GM12878 (cell line): ENCODE measurements at regions not wholly inside any gene's neighbourhood (a gene's known extent, or its start where the extent isn't known, plus 50 kb on each side); places are given as distances from the start of the nearest gene placed in this dataset.

ENCODE experiments used
- ATAC-seq: fragments of 200-7000 bp; cut with Tn5 transposase; 3 replicates; pipeline ENCODE4 v1.9.1; 2020; ENCODE audit warnings: mild to moderate bottlenecking, moderate library complexity
- BruUV-seq: library from RNA; stranded (reverse); fragments of 400-500 nt; replicated peaks from 2 replicates; lab custom pipeline; 2021; lab: Mats Ljungman, UMichigan
- CTCF ChIA-PET: fragments of 300-600 bp; sonication (Branson Sonifier 250); formaldehyde crosslinking; extraction: SDS; loops from one replicate; lab custom pipeline; 2021; ENCODE audit warnings: inconsistent platforms; lab: Yijun Ruan, JAX
- POLR2A ChIA-PET: fragments of 350-600 bp; formaldehyde crosslinking; extraction: SDS; loops from one replicate; lab custom pipeline; 2021; ENCODE audit warnings: inconsistent platforms; lab: Charles Lee
- RAD21 ChIA-PET: fragments of 300-600 bp; sonication (Branson Sonifier 250); formaldehyde crosslinking; loops from one replicate; lab custom pipeline; 2023; ENCODE audit warnings: antibody characterized with exemption; ENCODE audit not compliant: unreplicated experiment; lab: Charles Lee
- SMC1A ChIA-PET: fragments of 300-600 bp; sonication (Branson Sonifier 250); formaldehyde crosslinking; loops from one replicate; lab custom pipeline; 2023; ENCODE audit not compliant: unreplicated experiment, uncharacterized antibody; lab: Charles Lee
- DNase-seq: peaks from one replicate; pipeline ENCODE4 v3.0.0-alpha.2; 2011; ENCODE audit warnings: low read depth, low spot score
- FAIRE-seq: peaks from 3 replicates; lab custom pipeline; 2011; peaks lifted over from hg19 to GRCh38; lab: Jason Lieb, UNC
- H2AFZ ChIP-seq: 2 replicates; pipeline ENCODE4 v1.6.0; 2011; ENCODE audit warnings: low read depth, low read length, control low read depth; ENCODE audit not compliant: control insufficient read depth
- H3K27ac ChIP-seq: 2 replicates; pipeline ENCODE4 v1.5.1; 2011; ENCODE audit warnings: control low read depth; ENCODE audit not compliant: control insufficient read depth, insufficient read depth
- H3K27me3 ChIP-seq, 2 experiments: replicated peaks in 1 of 2; 2 replicates each; pipeline versions ENCODE4 v1.6.0 to v1.6.1; 2011; ENCODE audit warnings: low read length in 1 of 2; ENCODE audit not compliant: control insufficient read depth in 2 of 2, insufficient read depth in 2 of 2
- H3K36me3 ChIP-seq, 2 experiments: 2 replicates each; pipeline ENCODE4 v1.5.1; 2011; ENCODE audit warnings: low read length in 1 of 2; ENCODE audit not compliant: control insufficient read depth in 2 of 2, insufficient read depth in 2 of 2
- H3K4me1 ChIP-seq: 2 replicates; pipeline ENCODE4 v1.6.1; 2011; ENCODE audit warnings: mild to moderate bottlenecking, low read length, moderate library complexity, mixed read lengths; ENCODE audit not compliant: control insufficient read depth, insufficient read depth
- H3K4me2 ChIP-seq: 2 replicates; pipeline ENCODE4 v1.6.0; 2011; ENCODE audit warnings: control low read depth; ENCODE audit not compliant: control insufficient read depth, insufficient read depth
- H3K4me3 ChIP-seq: fragments of 200-600 bp; sonication (generic); 2 replicates; pipeline ENCODE4 v1.5.1; 2016
- H3K79me2 ChIP-seq: 2 replicates; pipeline ENCODE4 v1.6.0; 2011; ENCODE audit warnings: low read length; ENCODE audit not compliant: control insufficient read depth, insufficient read depth
- H3K9ac ChIP-seq: 2 replicates; pipeline ENCODE4 v1.8.0; 2011; ENCODE audit warnings: low read length, control low read depth, mixed read lengths; ENCODE audit not compliant: control insufficient read depth, insufficient read depth
- H3K9me3 ChIP-seq: replicated peaks from 3 replicates; pipeline ENCODE4 v1.5.1; 2011; ENCODE audit warnings: mild to moderate bottlenecking, low read length; ENCODE audit not compliant: control insufficient read depth, insufficient read depth
- H4K20me1 ChIP-seq: 2 replicates; pipeline ENCODE4 v1.6.0; 2011; ENCODE audit not compliant: control insufficient read depth, insufficient read depth
- E4F1 ChIP-seq: fragments of 450-650 bp; IDR thresholded peaks from 2 replicates; pipeline ENCODE4 v1.6.1; 2018; ENCODE audit warnings: borderline replicate concordance, mild to moderate bottlenecking; ENCODE audit not compliant: partially characterized antibody
- HCFC1 ChIP-seq: fragments of 150-350 bp; IDR thresholded peaks from 2 replicates; pipeline ENCODE4 v1.6.1; 2014; ENCODE audit warnings: low read length
- MYB ChIP-seq: fragments of 150-350 bp; IDR thresholded peaks from 2 replicates; pipeline ENCODE4 v1.6.1; 2014; ENCODE audit warnings: mild to moderate bottlenecking, low read depth, low read length, borderline replicate concordance
- POLR2AphosphoS5 ChIP-seq: IDR thresholded peaks from 2 replicates; pipeline ENCODE4 v1.6.1; 2011; ENCODE audit warnings: mild to moderate bottlenecking, low read length, inconsistent platforms
- STAT1 ChIP-seq: fragments of 450-650 bp; conservative IDR thresholded peaks from 2 replicates; pipeline ENCODE4 v1.6.1; 2014; ENCODE audit warnings: antibody characterized with exemption, mild to moderate bottlenecking
- WRNIP1 ChIP-seq: IDR thresholded peaks from 2 replicates; pipeline ENCODE4 v1.6.1; 2011; ENCODE audit warnings: low read depth, low read length, improper control_type of control experiment, borderline replicate concordance
- in situ Hi-C: fragments of 300-500 bp; cut with MboI; formaldehyde crosslinking; loops from 9 replicates; pipeline ENCODE4 v1.14.3; 2018; ENCODE audit warnings: mixed read lengths
- intact Hi-C: fragments of 100-400 bp; cut with micrococcal nuclease; formaldehyde crosslinking; loops from one replicate; pipeline ENCODE4 v1.14.2; 2022; ENCODE audit not compliant: unreplicated experiment

- no peak for TF ChIP-seq E4F1
- no peak for TF ChIP-seq WRNIP1
- TF ChIP-seq POLR2AphosphoS5, result no peak
- no peak for TF ChIP-seq MYB
- no peak for TF ChIP-seq STAT1
These were observed 213.7 kb downstream of the CWF19L2 start (continued) for GRCh38 chr11:107243929-107244328.

GRCh38 chr11:107232451-107232850 lies 214.2 kb upstream of the GUCY1A2 start:
- intact Hi-C loops, result no loop called here
- DNase-seq (no peak), ATAC-seq (no peak), FAIRE-seq (no peak)
- H4K20me1 ChIP-seq, result no peaks in the 10 kb centered on the region
- no TSS peak for BruUV-seq
- no peaks in the 10 kb centered on the region for H3K27me3 ChIP-seq
- no peak overlapping the region for H3K27ac ChIP-seq
- TF ChIP-seq HCFC1, result no peak
- no peak overlapping the region for H3K4me3 ChIP-seq
- ChIA-PET POLR2A (no interaction called here), RAD21 (no interaction called here), SMC1A (no interaction called here), CTCF (no interaction called here)
- no peaks in the 10 kb centered on the region for H3K4me1 ChIP-seq
- H3K36me3 ChIP-seq, result no peaks in the 10 kb centered on the region
- no peak overlapping the region for H3K9ac ChIP-seq
- in situ Hi-C loops, result no loop called here
- no peak overlapping the region for H3K4me2 ChIP-seq
- H3K79me2 ChIP-seq, result no peaks in the 10 kb centered on the region
- no peaks in the 10 kb centered on the region; the same call in 2 of the 3 replicates for H3K9me3 ChIP-seq
- no peak overlapping the region for H2AFZ ChIP-seq
